Thoracic aorta (tissue), 2 donors: ENCODE measurements at regions not wholly inside any gene's neighbourhood (a gene's known extent, or its start where the extent isn't known, plus 50 kb on each side); places are given as distances from the start of the nearest gene placed in this dataset.
"Not testable (repeated sequence)": the region's sequence is repeated elsewhere in the genome, so short reads cannot be mapped to it uniquely, and the experiment has no call there.

Source experiments
- ATAC-seq: fragments of 150-250 bp; one replicate; pipeline ENCODE4 v1.8.0; 2017; ENCODE audit warnings: low read depth; ENCODE audit not compliant: insufficient number of reproducible peaks, low FRiP score
- DNase-seq: peaks from one replicate; pipeline ENCODE4 v3.0.0-alpha.2; 2020; ENCODE audit warnings: low spot score
- H3K27ac ChIP-seq, 2 donors: fragments of 200-600 bp; sonication (generic); 1 replicate in 1 of 2; 2 replicates in 1 of 2; pipeline ENCODE4 v1.5.1; 2016; ENCODE audit warnings: mild to moderate bottlenecking in 2 of 2, moderate library complexity in 2 of 2
- H3K27me3 ChIP-seq: fragments of 200-600 bp; sonication (generic); replicated peaks from 2 replicates; pipeline ENCODE4 v1.6.0; 2016; ENCODE audit warnings: mild to moderate bottlenecking; ENCODE audit not compliant: insufficient read depth
- H3K36me3 ChIP-seq: fragments of 200-600 bp; sonication (generic); one replicate; pipeline ENCODE4 v1.5.1; 2016
- H3K4me1 ChIP-seq, 2 donors: fragments of 200-600 bp; sonication (generic); 1 replicate in 1 of 2; 2 replicates in 1 of 2; pipeline versions ENCODE4 v1.5.1 to v1.6.0; 2016; ENCODE audit warnings: low read depth in 2 of 2, mild to moderate bottlenecking in 1 of 2; ENCODE audit not compliant: control insufficient read depth in 1 of 2
- H3K4me3 ChIP-seq: fragments of 200-600 bp; sonication (generic); 2 replicates; pipeline ENCODE4 v1.5.1; 2016; ENCODE audit warnings: mild to moderate bottlenecking
- H3K9me3 ChIP-seq: fragments of 200-600 bp; sonication (generic); 2 replicates; pipeline ENCODE4 v1.5.1; 2016
- CTCF ChIP-seq: fragments of 200-600 bp; sonication (generic); IDR thresholded peaks from one replicate; pipeline ENCODE4 v1.5.1; 2019; ENCODE audit warnings: antibody characterized with exemption

- Histone ChIP-seq H3K9me3 (peaks cover 3% of the 10 kb centered on the region), H3K4me1 (no peaks in the 10 kb centered on the region), H3K27me3 (no peaks in the 10 kb centered on the region), H3K36me3 (no peaks in the 10 kb centered on the region), H3K27ac (no peak overlapping the region), H3K4me3 (no peak overlapping the region)
- ATAC-seq (no peak), DNase-seq (no peak)
- TF ChIP-seq CTCF: no peak
Measured at GRCh38 chr5:130912088-130912487, 253.0 kb downstream of the HINT1 start.

- Histone ChIP-seq H3K36me3 (no peaks in the 10 kb centered on the region), H3K4me3 (no peak overlapping the region), H3K4me1 (no peaks in the 10 kb centered on the region), H3K27me3 (no peaks in the 10 kb centered on the region), H3K9me3 (no peaks in the 10 kb centered on the region), H3K27ac (no peak overlapping the region)
- TF ChIP-seq CTCF: no peak
- ATAC-seq: no peak
- no peak for DNase-seq
Measured at GRCh38 chr5:130908186-130908585, 256.9 kb downstream of the HINT1 start.

- H3K4me1 ChIP-seq, H3K27ac ChIP-seq, H3K27me3 ChIP-seq, ATAC-seq, H3K9me3 ChIP-seq, H3K36me3 ChIP-seq, DNase-seq, H3K4me3 ChIP-seq: not testable (repeated sequence)
Measured at GRCh38 chr5:130897537-130898195, 267.4 kb downstream of the HINT1 start.

GRCh38 chr5:130897181-130897536 lies 267.9 kb downstream of the HINT1 start:
- DNase-seq, H3K9me3 ChIP-seq, H3K4me3 ChIP-seq, H3K27ac ChIP-seq, ATAC-seq, H3K27me3 ChIP-seq, H3K36me3 ChIP-seq, H3K4me1 ChIP-seq: not testable (repeated sequence)

GRCh38 chr5:130896636-130897035 lies 268.4 kb downstream of the HINT1 start:
- Histone ChIP-seq H3K9me3 (no peaks in the 10 kb centered on the region), H3K4me1 (no peaks in the 10 kb centered on the region), H3K27ac (no peak overlapping the region), H3K27me3 (no peaks in the 10 kb centered on the region), H3K36me3 (no peaks in the 10 kb centered on the region), H3K4me3 (no peak overlapping the region)
- TF ChIP-seq CTCF: no peak
- DNase-seq: no peak
- ATAC-seq: no peak

- DNase-seq: no peak
- no peaks in the 10 kb centered on the region for H3K4me1 ChIP-seq
- no peak overlapping the region for H3K27ac ChIP-seq
- ATAC-seq: no peak
- no peaks in the 10 kb centered on the region for H3K27me3 ChIP-seq
- no peak overlapping the region for H3K4me3 ChIP-seq
- no peaks in the 10 kb centered on the region for H3K9me3 ChIP-seq
- H3K36me3 ChIP-seq: no peaks in the 10 kb centered on the region
- no peak for TF ChIP-seq CTCF
Measured at GRCh38 chr5:130893006-130893405, 272.1 kb downstream of the HINT1 start.
